Mesodermal cell (in vitro differentiated cells): ENCODE measurements at regions not wholly inside any gene's neighbourhood (a gene's known extent, or its start where the extent isn't known, plus 50 kb on each side); places are given as distances from the start of the nearest gene placed in this dataset.

Source experiments
- H3K27ac ChIP-seq: 2 replicates; pipeline ENCODE4 v1.7.0; 2013; ENCODE audit warnings: mild to moderate bottlenecking, low read depth, low read length, moderate library complexity; ENCODE audit not compliant: severe bottlenecking
- H3K36me3 ChIP-seq: 2 replicates; pipeline ENCODE4 v1.7.1; 2013; ENCODE audit warnings: mild to moderate bottlenecking, low read length, moderate library complexity; ENCODE audit not compliant: control insufficient read depth, insufficient read depth
- H3K4me1 ChIP-seq: one replicate; pipeline ENCODE4 v1.7.1; 2013; ENCODE audit warnings: mild to moderate bottlenecking, low read length; ENCODE audit not compliant: insufficient read depth, control insufficient read depth, poor library complexity, severe bottlenecking
- H3K4me3 ChIP-seq: 2 replicates; pipeline ENCODE4 v1.7.0; 2013; ENCODE audit warnings: low read length, control low read depth, mild to moderate bottlenecking; ENCODE audit not compliant: insufficient read depth, poor library complexity, severe bottlenecking; ENCODE audit errors: extremely low read depth
- H3K9me3 ChIP-seq: 2 replicates; pipeline ENCODE4 v1.7.1; 2013; ENCODE audit warnings: mild to moderate bottlenecking, low read length, moderate library complexity; ENCODE audit not compliant: control insufficient read depth
- WGBS, 2 experiments: methylation state at CpG; one replicate each; pipeline ENCODE4 v1.1.5; 2013; ENCODE audit warnings: missing lambda C conversion rate in 2 of 2; ENCODE audit not compliant: insufficient coverage in 2 of 2; 5-methylcytosine and 5-hydroxymethylcytosine counted together

- Histone ChIP-seq H3K4me3 (no peak overlapping the region), H3K36me3 (no peaks in the 10 kb centered on the region), H3K9me3 (no peaks in the 10 kb centered on the region), H3K27ac (no peak overlapping the region), H3K4me1 (no peaks in the 10 kb centered on the region)
Measured at GRCh38 chr20:55205665-55206064, 730.3 kb downstream of the DOK5 start.

- WGBS, 2 experiments = 80 to 83% methylated on average over 1 of the region's 1 CpG
- Histone ChIP-seq H3K4me1 (no peaks in the 10 kb centered on the region), H3K9me3 (no peaks in the 10 kb centered on the region), H3K36me3 (no peaks in the 10 kb centered on the region), H3K27ac (no peak overlapping the region), H3K4me3 (no peak overlapping the region)
Measured at GRCh38 chr20:55200317-55200716, 724.9 kb downstream of the DOK5 start.

- Histone ChIP-seq H3K9me3 (no peaks in the 10 kb centered on the region), H3K4me1 (no peaks in the 10 kb centered on the region), H3K27ac (no peak overlapping the region), H3K36me3 (no peaks in the 10 kb centered on the region), H3K4me3 (no peak overlapping the region)
- WGBS, 2 experiments = 80% methylated on average over 1 of the region's 2 CpGs; no CpG with 5 or more reads in 1 of the 2 experiments
Measured at GRCh38 chr20:55194947-55195346, 719.6 kb downstream of the DOK5 start.

GRCh38 chr20:55186228-55186627 lies 710.8 kb downstream of the DOK5 start:
- H3K27ac ChIP-seq = no peak overlapping the region

GRCh38 chr20:55175081-55175480 lies 699.7 kb downstream of the DOK5 start:
- Histone ChIP-seq H3K36me3 (no peaks in the 10 kb centered on the region), H3K4me1 (no peaks in the 10 kb centered on the region), H3K9me3 (peaks cover 3% of the 10 kb centered on the region), H3K27ac (no peak overlapping the region), H3K4me3 (no peak overlapping the region)
- 76 to 83% methylated on average over 3 of the region's 4 CpGs for WGBS, 2 experiments

More at GRCh38 chr20:55186228-55186627, 710.8 kb downstream of the DOK5 start:
- 86% methylated on average over 1 of the region's 2 CpGs; no CpG with 5 or more reads in 1 of the 2 experiments for WGBS, 2 experiments
- no peaks in the 10 kb centered on the region for H3K9me3 ChIP-seq
- no peak overlapping the region for H3K4me3 ChIP-seq
- no peaks in the 10 kb centered on the region for H3K4me1 ChIP-seq
- no peaks in the 10 kb centered on the region for H3K36me3 ChIP-seq

- Histone ChIP-seq H3K9me3 (peaks cover 3% of the 10 kb centered on the region), H3K36me3 (no peaks in the 10 kb centered on the region), H3K27ac (no peak overlapping the region), H3K4me3 (no peak overlapping the region), H3K4me1 (no peaks in the 10 kb centered on the region)
- 64 to 86% methylated on average over 1 of the region's 1 CpG for WGBS, 2 experiments
Measured at GRCh38 chr20:55174635-55175034, 699.2 kb downstream of the DOK5 start.

GRCh38 chr20:55174172-55174571 lies 698.8 kb downstream of the DOK5 start:
- H3K4me3 ChIP-seq = no peak overlapping the region
- no peak overlapping the region for H3K27ac ChIP-seq
- no peaks in the 10 kb centered on the region for H3K36me3 ChIP-seq
- no CpG with 5 or more reads among the region's 2 CpGs for WGBS, 2 experiments
- H3K4me1 ChIP-seq = no peaks in the 10 kb centered on the region
- H3K9me3 ChIP-seq = peaks cover 3% of the 10 kb centered on the region

GRCh38 chr20:55173601-55174000 lies 698.2 kb downstream of the DOK5 start:
- Histone ChIP-seq H3K36me3 (no peaks in the 10 kb centered on the region), H3K4me1 (no peaks in the 10 kb centered on the region), H3K9me3 (no peaks in the 10 kb centered on the region), H3K4me3 (no peak overlapping the region), H3K27ac (no peak overlapping the region)
- WGBS, 2 experiments = 67% methylated on average over 1 of the region's 1 CpG; no CpG with 5 or more reads in 1 of the 2 experiments

GRCh38 chr20:55172310-55173002 lies 697.1 kb downstream of the DOK5 start:
- no peak overlapping the region for H3K4me3 ChIP-seq
- WGBS, 2 experiments = 90% methylated on average over 2 of the region's 4 CpGs; no CpG with 5 or more reads in 1 of the 2 experiments
- no peaks in the 10 kb centered on the region for H3K36me3 ChIP-seq
- H3K9me3 ChIP-seq = no peaks in the 10 kb centered on the region
- no peaks in the 10 kb centered on the region for H3K4me1 ChIP-seq
- no peak overlapping the region for H3K27ac ChIP-seq

GRCh38 chr20:55166063-55166462 lies 690.7 kb downstream of the DOK5 start:
- Histone ChIP-seq H3K36me3 (no peaks in the 10 kb centered on the region), H3K4me3 (no peak overlapping the region), H3K4me1 (no peaks in the 10 kb centered on the region), H3K9me3 (no peaks in the 10 kb centered on the region), H3K27ac (no peak overlapping the region)
- WGBS, 2 experiments = 40% methylated on average over 1 of the region's 2 CpGs; no CpG with 5 or more reads in 1 of the 2 experiments

GRCh38 chr20:55160996-55161395 lies 685.6 kb downstream of the DOK5 start:
- 20 to 100% methylated on average over 1 of the region's 1 CpG for WGBS, 2 experiments
- H3K4me3 ChIP-seq = no peak overlapping the region
- no peaks in the 10 kb centered on the region for H3K36me3 ChIP-seq
- H3K4me1 ChIP-seq = no peaks in the 10 kb centered on the region
- H3K27ac ChIP-seq = no peak overlapping the region
- no peaks in the 10 kb centered on the region for H3K9me3 ChIP-seq
